H1 (cell line): ENCODE measurements at regions not wholly inside any gene's neighbourhood (a gene's known extent, or its start where the extent isn't known, plus 50 kb on each side); places are given as distances from the start of the nearest gene placed in this dataset.
A peak's percentile ranks its signal among the peaks of the same experiment; 100 is the strongest.

Experiments used
- CTCF ChIA-PET: fragments of 300-600 bp; sonication (Branson Sonifier 250); formaldehyde crosslinking; loops from one replicate; lab custom pipeline; 2021; ENCODE audit not compliant: partially characterized antibody; lab: Charles Lee
- POLR2A ChIA-PET: fragments of 300-600 bp; sonication (Branson Sonifier 250); formaldehyde crosslinking; loops from one replicate; lab custom pipeline; 2021; ENCODE audit warnings: inconsistent platforms; ENCODE audit not compliant: partially characterized antibody; lab: Charles Lee
- DNase-seq, 2 experiments: peaks; one replicate each; pipeline versions ENCODE4 v3.0.0 to v3.0.0-alpha.2; 2010 to 2022; ENCODE audit warnings: low spot score in 2 of 2, low read depth in 1 of 2, mixed read lengths in 1 of 2
- FAIRE-seq: peaks from 2 replicates; lab custom pipeline; 2011; peaks lifted over from hg19 to GRCh38; lab: Jason Lieb, UNC
- H2AFZ ChIP-seq: 2 replicates; pipeline ENCODE4 v1.8.1; 2012; ENCODE audit warnings: low read length, inconsistent platforms
- H2AK5ac ChIP-seq: 2 replicates; pipeline ENCODE4 v1.6.1; 2013; ENCODE audit warnings: low read depth, low read length
- H2BK120ac ChIP-seq: replicated peaks from 2 replicates; pipeline ENCODE3; 2013; ENCODE audit warnings: low read depth, low read length, inconsistent platforms
- H2BK12ac ChIP-seq: 2 replicates; pipeline ENCODE4 v1.6.1; 2013; ENCODE audit warnings: low read depth, low read length
- H2BK15ac ChIP-seq: 2 replicates; pipeline ENCODE4 v1.6.1; 2013; ENCODE audit warnings: low read length
- H2BK20ac ChIP-seq: 2 replicates; pipeline ENCODE4 v1.6.1; 2013; ENCODE audit warnings: low read length
- H2BK5ac ChIP-seq: 2 replicates; pipeline ENCODE4 v1.6.1; 2013; ENCODE audit warnings: low read depth, low read length
- H3K14ac ChIP-seq: 2 replicates; pipeline ENCODE4 v1.6.1; 2013; ENCODE audit warnings: inconsistent platforms; ENCODE audit not compliant: insufficient read length
- H3K18ac ChIP-seq: 2 replicates; pipeline ENCODE4 v1.6.1; 2013; ENCODE audit warnings: low read length; ENCODE audit errors: extremely low read depth
- H3K23ac ChIP-seq: 2 replicates; pipeline ENCODE4 v1.6.1; 2013; ENCODE audit warnings: inconsistent platforms; ENCODE audit not compliant: insufficient read length
- H3K23me2 ChIP-seq: 2 replicates; pipeline ENCODE4 v1.6.1; 2013; ENCODE audit warnings: low read depth, low read length
- H3K27ac ChIP-seq: 2 replicates; pipeline ENCODE4 v1.6.1; 2011; ENCODE audit warnings: low read depth, low read length, inconsistent platforms
- H3K27me3 ChIP-seq, 4 experiments: replicated peaks in 1 of 4; 1 replicate in 1 of 4; 2 replicates in 3 of 4; pipeline versions ENCODE4 v1.6.1 to v1.8.1; 2011 to 2013; ENCODE audit warnings: low read length in 3 of 4, mild to moderate bottlenecking in 3 of 4, inconsistent platforms in 2 of 4, mixed read lengths in 2 of 4, moderate library complexity in 1 of 4; ENCODE audit not compliant: control insufficient read depth in 3 of 4, insufficient read depth in 3 of 4; ENCODE audit errors: extremely low read depth in 1 of 4
- H3K36me3 ChIP-seq, 4 experiments: 2 replicates each; pipeline versions ENCODE4 v1.6.1 to v1.8.1; 2011 to 2013; ENCODE audit warnings: mild to moderate bottlenecking in 4 of 4, low read length in 3 of 4, moderate library complexity in 2 of 4, control low read depth in 1 of 4, inconsistent platforms in 1 of 4; ENCODE audit not compliant: insufficient read depth in 4 of 4, control insufficient read depth in 2 of 4
- H3K4ac ChIP-seq: replicated peaks from 2 replicates; pipeline ENCODE3; 2013; ENCODE audit warnings: low read length, low read depth, mixed read lengths, inconsistent platforms; ENCODE audit not compliant: insufficient read length
- H3K4me1 ChIP-seq, 4 experiments: replicated peaks in 1 of 4; 1 replicate in 1 of 4; 2 replicates in 3 of 4; pipeline versions ENCODE4 v1.6.1 to v1.8.1; 2011 to 2013; ENCODE audit warnings: low read length in 3 of 4, inconsistent platforms in 2 of 4, mixed read lengths in 1 of 4; ENCODE audit not compliant: insufficient read depth in 4 of 4, control insufficient read depth in 3 of 4
- H3K4me2 ChIP-seq, 2 experiments: 2 replicates each; pipeline versions ENCODE4 v1.6.1 to v1.8.1; 2011 to 2013; ENCODE audit warnings: low read depth in 2 of 2, low read length in 2 of 2, control low read depth in 1 of 2, inconsistent platforms in 1 of 2, mild to moderate bottlenecking in 1 of 2; ENCODE audit not compliant: insufficient read depth in 1 of 2
- H3K4me3 ChIP-seq, 4 experiments: fragments of 200-600, 300-600 bp in 1 of 4; sonication (generic), shearing (Covaris generic), sonication (Bioruptor Twin) in 1 of 4; 2 replicates each; pipeline versions ENCODE4 v1.5.1 to v1.8.1; 2011 to 2016; ENCODE audit warnings: low read length in 4 of 4, low read depth in 3 of 4, control low read depth in 2 of 4, inconsistent platforms in 2 of 4, mild to moderate bottlenecking in 2 of 4, mixed read lengths in 1 of 4, moderate library complexity in 1 of 4; ENCODE audit not compliant: insufficient read depth in 2 of 4; ENCODE audit errors: extremely low read depth in 1 of 4
- H3K56ac ChIP-seq: replicated peaks from 2 replicates; pipeline ENCODE3; 2013; ENCODE audit warnings: low read depth, mild to moderate bottlenecking, mixed read lengths, low read length, inconsistent platforms; ENCODE audit not compliant: insufficient read length
- H3K79me1 ChIP-seq: 2 replicates; pipeline ENCODE4 v1.6.1; 2013; ENCODE audit warnings: low read depth, low read length, control low read depth
- H3K79me2 ChIP-seq, 2 experiments: 2 replicates each; pipeline versions ENCODE4 v1.6.1 to v1.8.1; 2012 to 2013; ENCODE audit warnings: low read length in 2 of 2, mild to moderate bottlenecking in 2 of 2, inconsistent platforms in 1 of 2; ENCODE audit not compliant: insufficient read depth in 2 of 2, control insufficient read depth in 1 of 2
- H3K9ac ChIP-seq, 4 experiments: replicated peaks in 1 of 4; 1 replicate in 1 of 4; 2 replicates in 3 of 4; pipeline versions ENCODE4 v1.6.1 to v1.8.1; 2011 to 2013; ENCODE audit warnings: low read depth in 3 of 4, low read length in 3 of 4, control low read depth in 2 of 4, mild to moderate bottlenecking in 2 of 4, moderate library complexity in 2 of 4, inconsistent platforms in 1 of 4; ENCODE audit errors: extremely low read depth in 1 of 4
- H3K9me3 ChIP-seq, 2 experiments: 2 replicates each; pipeline versions ENCODE4 v1.6.1 to v1.8.1; 2012 to 2013; ENCODE audit warnings: mild to moderate bottlenecking in 2 of 2, moderate library complexity in 2 of 2, control low read depth in 1 of 2, inconsistent platforms in 1 of 2, low read depth in 1 of 2, low read length in 1 of 2, mixed read lengths in 1 of 2; ENCODE audit not compliant: insufficient read depth in 2 of 2
- H4K20me1 ChIP-seq, 2 experiments: replicated peaks in 1 of 2; 2 replicates each; pipeline versions ENCODE3 to v1.8.1; 2011 to 2013; ENCODE audit warnings: inconsistent platforms in 2 of 2, low read length in 2 of 2, mild to moderate bottlenecking in 1 of 2; ENCODE audit not compliant: insufficient read depth in 2 of 2, control insufficient read depth in 1 of 2
- H4K5ac ChIP-seq: 2 replicates; pipeline ENCODE4 v1.6.1; 2013; ENCODE audit warnings: low read length, low read depth, mixed read lengths, inconsistent platforms; ENCODE audit not compliant: insufficient read length
- H4K8ac ChIP-seq: 2 replicates; pipeline ENCODE4 v1.8.0; 2013; ENCODE audit warnings: mild to moderate bottlenecking, moderate library complexity, low read length, inconsistent platforms; ENCODE audit not compliant: insufficient read depth; ENCODE audit errors: extremely low read depth
- H4K91ac ChIP-seq: replicated peaks from 2 replicates; pipeline ENCODE3; 2013; ENCODE audit warnings: low read length, mixed read lengths, inconsistent platforms; ENCODE audit not compliant: insufficient read length
- KDM1A ChIP-seq: fragments of 200-600, 300-600 bp; sonication (generic); IDR thresholded peaks from 2 replicates; pipeline ENCODE4 v1.7.1; 2016; ENCODE audit warnings: mild to moderate bottlenecking, low read length, borderline replicate concordance
- KDM4A ChIP-seq: IDR thresholded peaks from one replicate; pipeline ENCODE4 v1.7.1; 2012; ENCODE audit warnings: low read depth, mild to moderate bottlenecking, moderate library complexity, low read length, inconsistent platforms; ENCODE audit not compliant: severe bottlenecking
- KDM5A ChIP-seq: fragments of 200-600 bp; IDR thresholded peaks from 2 replicates; pipeline ENCODE4 v1.7.1; 2012; ENCODE audit warnings: mild to moderate bottlenecking, low read length, inconsistent platforms, mixed read lengths
- PHF8 ChIP-seq: fragments of 200-600 bp; sonication (generic); conservative IDR thresholded peaks from 2 replicates; pipeline ENCODE4 v1.7.1; 2012; ENCODE audit warnings: low read depth, mild to moderate bottlenecking, inconsistent platforms, low read length, moderate library complexity
- RNF2 ChIP-seq: fragments of 200-900, 300-1000 bp; sonication (generic); IDR thresholded peaks from 2 replicates; pipeline ENCODE4 v1.7.1; 2016; ENCODE audit warnings: borderline replicate concordance, low read depth, mild to moderate bottlenecking, antibody characterized with exemption, low read length; ENCODE audit not compliant: poor library complexity, severe bottlenecking; ENCODE audit errors: missing control alignments
- SP1 ChIP-seq: IDR thresholded peaks from 2 replicates; pipeline ENCODE4 v1.6.1; 2011; ENCODE audit warnings: low read depth, low read length
- TAF1 ChIP-seq: IDR thresholded peaks from 2 replicates; pipeline ENCODE4 v1.6.1; 2011; ENCODE audit warnings: mild to moderate bottlenecking, low read depth, low read length
- TEAD4 ChIP-seq: IDR thresholded peaks from 2 replicates; pipeline ENCODE4 v1.6.1; 2012; ENCODE audit warnings: low read depth, low read length, inconsistent platforms, mixed read lengths
- YY1 ChIP-seq: IDR thresholded peaks from 2 replicates; pipeline ENCODE4 v1.6.1; 2011; ENCODE audit warnings: low read depth, mild to moderate bottlenecking, low read length
- WGBS, 2 experiments: shearing (Covaris generic) in 1 of 2; methylation state at CpG; one replicate each; pipeline versions ENCODE4 v1.1.6 to v1.1.7; 2013 to 2015; ENCODE audit warnings: low lambda C conversion rate in 2 of 2, mixed read lengths in 2 of 2, inconsistent platforms in 1 of 2, low coverage in 1 of 2, missing lambda C conversion rate in 1 of 2; ENCODE audit not compliant: insufficient replicate concordance in 2 of 2, insufficient coverage in 1 of 2, insufficient read length in 1 of 2; ENCODE audit errors: extremely low coverage in 1 of 2, missing lambda C conversion rate in 1 of 2; 5-methylcytosine and 5-hydroxymethylcytosine counted together
- TF ChIP-seq, protein P1 (sequence below), 3 experiments: IDR thresholded peaks; 1 replicate in 2 of 3; 2 replicates in 1 of 3; pipeline versions ENCODE4 v1.5.1 to v1.6.1; 2011; ENCODE audit warnings: low read length in 3 of 3, mild to moderate bottlenecking in 3 of 3, inconsistent platforms in 2 of 3, low read depth in 1 of 3, moderate library complexity in 1 of 3; ENCODE audit not compliant: insufficient read depth in 1 of 3; ENCODE audit errors: control extremely low read depth in 1 of 3

- Histone ChIP-seq H3K4me3 (peak overlapping the region; percentile 72 to 84 (median 78)), H4K5ac (peak overlapping the region; percentile 67), H3K79me2 (no peaks in the 10 kb centered on the region), H2BK15ac (no peak overlapping the region), H3K14ac (no peak overlapping the region), H3K79me1 (no peaks in the 10 kb centered on the region), H3K4me1 (no peaks in the 10 kb centered on the region), H3K27ac (peak overlapping the region; percentile 77), H3K9me3 (no peaks in the 10 kb centered on the region), H2AFZ (peak overlapping the region; percentile 98), H2BK5ac (0 out of 2 replicates have a peak overlapping the region, but pooled peaks have one; percentile 66), H3K23me2 (no peaks in the 10 kb centered on the region), H2AK5ac (no peak overlapping the region), H2BK20ac (no peak overlapping the region), H2BK12ac (no peak overlapping the region), H3K4ac (no peak overlapping the region), H3K23ac (no peak overlapping the region), H3K4me2 (peak overlapping the region in 1 of 2 experiments; percentile 60; a peak in 3 of 4 replicates), H3K56ac (peak overlapping the region; percentile 82), H3K36me3 (no peaks in the 10 kb centered on the region), H3K27me3 (no peaks in the 10 kb centered on the region), H2BK120ac (peak overlapping the region; percentile 72), H4K91ac (no peak overlapping the region), H3K18ac (no peak overlapping the region; the same call in 1 of the 2 replicates), H3K9ac (peak overlapping the region in 3 of 4 experiments; percentile 72 to 88 (median 84); a peak in 6 of 7 replicates), H4K20me1 (no peaks in the 10 kb centered on the region), H4K8ac (peak overlapping the region; percentile 93)
- POLR2A ChIA-PET = no interaction called here
- DNase-seq (peak; percentile 13 to 60), FAIRE-seq (peak; percentile 83)
- WGBS, 2 experiments = 5% methylated on average over 18 of the region's 21 CpGs; no CpG with 5 or more reads in 1 of the 2 experiments
- CTCF ChIA-PET = interaction anchor here (0.6 to 2.5 kb wide), 15 partner anchors 10 to 1149 kb away, joined by 3 to 12 read pairs (median 3); no protein-coding TSS in a partner anchor
- TF ChIP-seq TEAD4 = 0 out of 2 replicates have a peak, but pooled peaks have one; percentile 9
- TF ChIP-seq KDM4A = peak; percentile 49
- TF ChIP-seq KDM5A = no peak
- TF ChIP-seq, protein P1, sequence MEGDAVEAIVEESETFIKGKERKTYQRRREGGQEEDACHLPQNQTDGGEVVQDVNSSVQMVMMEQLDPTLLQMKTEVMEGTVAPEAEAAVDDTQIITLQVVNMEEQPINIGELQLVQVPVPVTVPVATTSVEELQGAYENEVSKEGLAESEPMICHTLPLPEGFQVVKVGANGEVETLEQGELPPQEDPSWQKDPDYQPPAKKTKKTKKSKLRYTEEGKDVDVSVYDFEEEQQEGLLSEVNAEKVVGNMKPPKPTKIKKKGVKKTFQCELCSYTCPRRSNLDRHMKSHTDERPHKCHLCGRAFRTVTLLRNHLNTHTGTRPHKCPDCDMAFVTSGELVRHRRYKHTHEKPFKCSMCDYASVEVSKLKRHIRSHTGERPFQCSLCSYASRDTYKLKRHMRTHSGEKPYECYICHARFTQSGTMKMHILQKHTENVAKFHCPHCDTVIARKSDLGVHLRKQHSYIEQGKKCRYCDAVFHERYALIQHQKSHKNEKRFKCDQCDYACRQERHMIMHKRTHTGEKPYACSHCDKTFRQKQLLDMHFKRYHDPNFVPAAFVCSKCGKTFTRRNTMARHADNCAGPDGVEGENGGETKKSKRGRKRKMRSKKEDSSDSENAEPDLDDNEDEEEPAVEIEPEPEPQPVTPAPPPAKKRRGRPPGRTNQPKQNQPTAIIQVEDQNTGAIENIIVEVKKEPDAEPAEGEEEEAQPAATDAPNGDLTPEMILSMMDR (IDR thresholded peaks at IDR 0.05; ENCODE audit: control extremely low read depth in 1 of 3, insufficient read depth in 1 of 3, low read depth in 1 of 3, low read length in 3 of 3) = peak in 2 of 3 experiments; percentile 41 to 58; a peak in 3 of 4 replicates
- no peak for TF ChIP-seq SP1
- peak; percentile 35; the same call in 1 of the 2 replicates for TF ChIP-seq PHF8
- no peak for TF ChIP-seq RNF2
- TF ChIP-seq YY1 = peak; percentile 93
- TF ChIP-seq TAF1 = peak; percentile 36; the same call in 1 of the 2 replicates
- no peak for TF ChIP-seq KDM1A
Observed at GRCh38 chrX:66728818-66729271, 90.0 kb upstream of the EDA2R start.
